ENCODE measurements at regions not wholly inside any gene's neighbourhood (a gene's known extent, or its start where the extent isn't known, plus 50 kb on each side); places are given as distances from the start of the nearest gene placed in this dataset.

- TF ChIP-seq ZBTB34 (CRISPR knock-in tag; IDR thresholded peaks at IDR 0.05) = no peak
Measured at GRCh38 chr12:68100241-68100640, 59.3 kb downstream of the IFNG start (continued).

GRCh38 chr12:68098939-68099338, 60.6 kb downstream of the IFNG start:
- FAIRE-seq (no peak), ATAC-seq (no peak), DNase-seq (ENCODE audit: low spot score) (no peak)
- Histone ChIP-seq H3K4me3 (replicated peaks in 1 of 3; ENCODE audit: insufficient read depth in 1 of 3, low read depth in 2 of 3, low read length in 3 of 3) (no peak overlapping the region), H3K4me1 (ENCODE audit: insufficient read depth, low read length) (no peaks in the 10 kb centered on the region), H3K9me3 (ENCODE audit: low read length) (no peaks in the 10 kb centered on the region), H3K27ac (ENCODE audit: extremely low read length, insufficient read depth, low read length) (no peak overlapping the region), H3K4me2 (ENCODE audit: low read depth, low read length) (no peak overlapping the region), H2AFZ (ENCODE audit: low read length) (no peak overlapping the region), H3K79me2 (ENCODE audit: insufficient read depth, low read length) (no peaks in the 10 kb centered on the region), H3K36me3 (replicated peaks in 1 of 2; ENCODE audit: control insufficient read depth in 1 of 2, insufficient read depth in 2 of 2, low read length in 2 of 2) (no peaks in the 10 kb centered on the region), H4K20me1 (ENCODE audit: insufficient read depth, low read length) (no peaks in the 10 kb centered on the region), H3K27me3 (ENCODE audit: control insufficient read depth in 1 of 2, insufficient read depth in 2 of 2, low read length in 2 of 2) (no peaks in the 10 kb centered on the region), H3K9ac (ENCODE audit: insufficient read depth, low read depth, low read length) (no peak overlapping the region)
- 0% methylated on average over 1 of the region's 1 CpG for WGBS (ENCODE audit: low lambda C conversion rate)
- no peak for TF ChIP-seq ZZZ3 (CRISPR knock-in tag; IDR thresholded peaks at IDR 0.05; ENCODE audit: borderline replicate concordance)
- TF ChIP-seq PRPF4 (IDR thresholded peaks at IDR 0.05; ENCODE audit: low read depth, low read length, poor library complexity, severe bottlenecking) = no peak
- TF ChIP-seq MXD4 (CRISPR knock-in tag; IDR thresholded peaks at IDR 0.05) = no peak
- no peak for TF ChIP-seq ZNF850 (CRISPR knock-in tag; conservative IDR thresholded peaks at IDR 0.05)
- TF ChIP-seq ZNF546 (CRISPR knock-in tag; conservative IDR thresholded peaks at IDR 0.05) = no peak
- no peak for TF ChIP-seq PCBP2 (optimal IDR thresholded peaks at IDR 0.05; ENCODE audit: low read depth, low read length, poor library complexity, severe bottlenecking)
- TF ChIP-seq SIN3B (IDR thresholded peaks at IDR 0.05; ENCODE audit: low read length) = no peak
- no peak for TF ChIP-seq IRF1 (CRISPR knock-in tag; IDR thresholded peaks at IDR 0.05; ENCODE audit: low read depth)
- TF ChIP-seq NBN (conservative IDR thresholded peaks at IDR 0.05) = no peak
- no peak for TF ChIP-seq BHLHE40 (IDR thresholded peaks at IDR 0.05; ENCODE audit: low read length)
- no peak for TF ChIP-seq ZFX (CRISPR knock-in tag; IDR thresholded peaks at IDR 0.05; ENCODE audit: low read depth)
- TF ChIP-seq SMAD3 (CRISPR knock-in tag; IDR thresholded peaks at IDR 0.05) = no peak
- TF ChIP-seq CC2D1A (CRISPR knock-in tag; IDR thresholded peaks at IDR 0.05) = no peak
- TF ChIP-seq KDM4B (CRISPR knock-in tag; IDR thresholded peaks at IDR 0.05) = no peak
- no peak for TF ChIP-seq ZNF224 (CRISPR knock-in tag; IDR thresholded peaks at IDR 0.05)
- TF ChIP-seq SIX4 (CRISPR knock-in tag; IDR thresholded peaks at IDR 0.05) = no peak
- no peak for TF ChIP-seq YY1 (IDR thresholded peaks at IDR 0.05; ENCODE audit: insufficient read depth, insufficient replicate concordance, low read depth, low read length)
- no peak for TF ChIP-seq KAT2B (IDR thresholded peaks at IDR 0.05; ENCODE audit: borderline replicate concordance, low read depth, low read length)
- CTCF ChIA-PET (ENCODE audit: low intra/inter-chr PET ratio, low total read pairs) = no interaction called here
- no TSS peak for BruUV-seq (replicated peaks)
- in situ Hi-C loops (cut with HindIII; ENCODE audit: extremely low pct_ligation_motif_present, low pct_unique_long_range_greater_than_20kb) (no loop called here), intact Hi-C loops (cut with micrococcal nuclease; ENCODE audit: unreplicated experiment) (no loop called here)
- POLR2A ChIA-PET = no interaction called here

All from HepG2 (cell line).